ENCODE measurements at regions not wholly inside any gene's neighbourhood (a gene's known extent, or its start where the extent isn't known, plus 50 kb on each side); places are given as distances from the start of the nearest gene placed in this dataset.

GRCh38 chr1:41975850-41976569, 57.3 kb upstream of the HIVEP3 start:
- intact Hi-C loops (cut with micrococcal nuclease) = no loop called here
- POLR2A ChIA-PET = no interaction called here
- ATAC-seq (no peak), DNase-seq (ENCODE audit: low read depth, low spot score) (no peak)
- H3K4me1 ChIP-seq (ENCODE audit: control insufficient read depth in 1 of 2, insufficient read depth in 2 of 2, low read length in 2 of 2) = peaks cover 0 to 3% of the 10 kb centered on the region in 2 experiments; a peak in 1 of 4 replicates
- no peaks in the 10 kb centered on the region for H3K9me3 ChIP-seq (ENCODE audit: control insufficient read depth in 1 of 2, insufficient read depth in 1 of 2, low read depth in 1 of 2, low read length in 2 of 2)
- H3K9ac ChIP-seq (ENCODE audit: low read length) = no peak overlapping the region
- TF ChIP-seq SRF (IDR thresholded peaks at IDR 0.05; ENCODE audit: low read depth) (no peak), CBX3 (IDR thresholded peaks at IDR 0.05; ENCODE audit: low read depth) (no peak), FOSL1 (IDR thresholded peaks at IDR 0.05; ENCODE audit: low read depth) (no peak), ATF3 (IDR thresholded peaks at IDR 0.05) (no peak), EZH2phosphoT487 (IDR thresholded peaks at IDR 0.05; ENCODE audit: borderline replicate concordance) (no peak), SP1 (IDR thresholded peaks at IDR 0.05; ENCODE audit: low read depth) (no peak), EGR1 (IDR thresholded peaks at IDR 0.05; ENCODE audit: low read depth) (no peak), CTCF (IDR thresholded peaks at IDR 0.05 in 2 of 3, conservative IDR thresholded peaks at IDR 0.05 in 1 of 3; ENCODE audit: borderline replicate concordance in 1 of 3, insufficient read depth in 1 of 3, low read depth in 2 of 3, low read length in 2 of 3) (no peak), POLR2AphosphoS5 (IDR thresholded peaks at IDR 0.05; ENCODE audit: low read depth, low read length) (no peak), ELF1 (IDR thresholded peaks at IDR 0.05; ENCODE audit: borderline replicate concordance, low read depth) (no peak), ZFX (IDR thresholded peaks at IDR 0.05) (no peak), EZH2 (IDR thresholded peaks at IDR 0.05) (no peak), SIN3A (IDR thresholded peaks at IDR 0.05; ENCODE audit: low read depth) (no peak), TCF7L2 (IDR thresholded peaks at IDR 0.05; ENCODE audit: borderline replicate concordance, extremely low read depth, insufficient read depth, insufficient read length) (no peak), ZBTB33 (IDR thresholded peaks at IDR 0.05; ENCODE audit: extremely low read depth, insufficient replicate concordance, low read length) (no peak), RAD21 (IDR thresholded peaks at IDR 0.05; ENCODE audit: low read depth) (no peak), JUND (IDR thresholded peaks at IDR 0.05) (no peak), MAX (IDR thresholded peaks at IDR 0.05) (no peak), ZNF274 (IDR thresholded peaks at IDR 0.05; ENCODE audit: low read depth, low read length) (no peak)
- BruUV-seq (replicated peaks) = no TSS peak
- H3K4me2 ChIP-seq (ENCODE audit: low read length) = no peak overlapping the region
- H3K27ac ChIP-seq (ENCODE audit: low read depth, low read length) = no peak overlapping the region
- H3K79me2 ChIP-seq (ENCODE audit: insufficient read depth, low read length) = no peaks in the 10 kb centered on the region
- RAD21 ChIA-PET (ENCODE audit: low non-redundant PET in 1 of 2, low total read pairs in 2 of 2, uncharacterized antibody in 2 of 2, unreplicated experiment in 2 of 2) = no interaction called here
- no peaks in the 10 kb centered on the region for H3K27me3 ChIP-seq (ENCODE audit: insufficient read depth, low read length)
- no peaks in the 10 kb centered on the region for H4K20me1 ChIP-seq (ENCODE audit: insufficient read depth)
- no peaks in the 10 kb centered on the region for H3K9me2 ChIP-seq (ENCODE audit: insufficient read depth)
- CTCF ChIA-PET = no interaction called here
- no peaks in the 10 kb centered on the region for H3K36me3 ChIP-seq (ENCODE audit: control insufficient read depth in 1 of 2, insufficient read depth in 2 of 2, low read length in 2 of 2)
- no peak overlapping the region for H3K4me3 ChIP-seq (replicated peaks in 1 of 2; ENCODE audit: low read depth in 1 of 2, low read length in 2 of 2)
- H2AFZ ChIP-seq (ENCODE audit: low read depth, low read length, poor library complexity, severe bottlenecking) = no peak overlapping the region
